ENCODE measurements at regions not wholly inside any gene's neighbourhood (a gene's known extent, or its start where the extent isn't known, plus 50 kb on each side); places are given as distances from the start of the nearest gene placed in this dataset.

DNA sequence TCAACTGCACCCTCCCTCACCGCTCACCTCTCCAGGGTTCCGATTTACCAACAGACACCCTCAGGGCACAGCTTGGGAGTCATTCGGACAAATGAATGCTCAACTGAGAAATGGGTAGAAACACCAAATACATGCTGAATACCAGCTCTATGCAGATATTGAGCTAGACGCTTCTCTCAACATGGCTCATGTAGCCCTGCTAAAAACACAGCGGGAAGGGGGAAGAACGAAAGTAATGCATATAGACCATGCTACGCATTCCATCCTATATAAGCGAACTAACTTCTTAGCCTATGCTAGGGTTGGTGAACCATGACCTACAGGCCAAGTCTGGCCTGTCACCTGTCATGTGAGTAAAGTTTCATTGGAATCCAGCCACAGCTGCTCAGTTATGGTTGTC lies 304.0 kb downstream of the UQCRFS1 start:
- no peak overlapping the region for H3K27ac ChIP-seq (ENCODE audit: low read length)
- Mint-ChIP-seq H3K4me3 (no peak overlapping the region), H3K9me3 (peaks cover 0 to 4% (median 0%) of the 10 kb centered on the region in 3 donors), H3K36me3 (no peaks in the 10 kb centered on the region), H3K4me1 (no peaks in the 10 kb centered on the region), H3K27ac (no peak overlapping the region), H3K27me3 (peaks cover 0 to 11% of the 10 kb centered on the region in 2 donors)
- ATAC-seq (replicated peaks in 1 of 4): no peak
- H3K4me1 ChIP-seq (ENCODE audit: control insufficient read depth in 1 of 2, extremely low read depth in 1 of 2, insufficient read depth in 2 of 2, low read length in 2 of 2): no peaks in the 10 kb centered on the region
- H3K27me3 ChIP-seq (replicated peaks in 1 of 2; ENCODE audit: control insufficient read depth in 2 of 2, extremely low read depth in 1 of 2, insufficient read depth in 2 of 2, low read length in 1 of 2): peaks cover 0 to 14% of the 10 kb centered on the region in 2 experiments
- no peaks in the 10 kb centered on the region for H3K36me3 ChIP-seq (ENCODE audit: control insufficient read depth in 2 of 2, extremely low read depth in 1 of 2, insufficient read depth in 1 of 2, low read length in 1 of 2)
- DNase-seq: no peak
- POLR2A ChIA-PET: no interaction called here
- no peak overlapping the region for H3K4me3 ChIP-seq (ENCODE audit: control insufficient read depth in 1 of 2, extremely low read depth in 1 of 2, low read length in 1 of 2)
- WGBS (ENCODE audit: insufficient coverage): 75% methylated on average over 1 of the region's 8 CpGs
- CTCF ChIA-PET: no interaction called here
- H3K9me3 ChIP-seq: no peaks in the 10 kb centered on the region

DNA sequence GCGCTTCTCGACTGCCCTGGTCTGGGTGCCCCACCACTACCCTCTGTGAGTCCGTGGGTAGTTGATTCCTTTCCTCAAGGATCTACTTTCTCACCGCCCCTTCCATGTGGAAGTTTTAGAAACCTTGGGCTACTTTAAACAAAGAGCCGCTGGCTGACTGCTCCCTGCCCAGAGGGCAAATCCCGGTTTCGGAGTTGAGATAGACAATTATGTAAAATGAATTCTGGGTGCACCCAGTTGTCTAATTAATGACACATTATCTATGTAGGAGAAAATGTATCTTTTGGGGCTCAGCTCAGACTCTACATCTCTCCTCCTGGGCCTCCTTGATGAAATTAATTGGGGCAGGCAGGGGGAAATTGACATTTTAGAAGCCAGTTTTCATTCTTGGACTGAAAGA lies 305.4 kb downstream of the UQCRFS1 start:
- Histone ChIP-seq H3K36me3 (ENCODE audit: control insufficient read depth in 2 of 2, extremely low read depth in 1 of 2, insufficient read depth in 1 of 2, low read length in 1 of 2) (no peaks in the 10 kb centered on the region), H3K4me3 (ENCODE audit: control insufficient read depth in 1 of 2, extremely low read depth in 1 of 2, low read length in 1 of 2) (no peak overlapping the region), H3K27me3 (replicated peaks in 1 of 2; ENCODE audit: control insufficient read depth in 2 of 2, extremely low read depth in 1 of 2, insufficient read depth in 2 of 2, low read length in 1 of 2) (peaks cover 0 to 9% of the 10 kb centered on the region in 2 experiments), H3K4me1 (ENCODE audit: control insufficient read depth in 1 of 2, extremely low read depth in 1 of 2, insufficient read depth in 2 of 2, low read length in 2 of 2) (no peaks in the 10 kb centered on the region), H3K9me3 (no peaks in the 10 kb centered on the region), H3K27ac (ENCODE audit: low read length) (no peak overlapping the region)
- Mint-ChIP-seq H3K27me3 (peaks cover 0 to 9% of the 10 kb centered on the region in 2 donors), H3K9me3 (peaks cover 0 to 4% (median 0%) of the 10 kb centered on the region in 3 donors), H3K27ac (no peak overlapping the region), H3K36me3 (no peaks in the 10 kb centered on the region), H3K4me1 (no peaks in the 10 kb centered on the region), H3K4me3 (no peak overlapping the region)
- CTCF ChIA-PET: no interaction called here
- ATAC-seq (replicated peaks in 1 of 4) (no peak), DNase-seq (no peak)
- 92% methylated on average over 2 of the region's 7 CpGs for WGBS (ENCODE audit: insufficient coverage)
- POLR2A ChIA-PET: no interaction called here

DNA sequence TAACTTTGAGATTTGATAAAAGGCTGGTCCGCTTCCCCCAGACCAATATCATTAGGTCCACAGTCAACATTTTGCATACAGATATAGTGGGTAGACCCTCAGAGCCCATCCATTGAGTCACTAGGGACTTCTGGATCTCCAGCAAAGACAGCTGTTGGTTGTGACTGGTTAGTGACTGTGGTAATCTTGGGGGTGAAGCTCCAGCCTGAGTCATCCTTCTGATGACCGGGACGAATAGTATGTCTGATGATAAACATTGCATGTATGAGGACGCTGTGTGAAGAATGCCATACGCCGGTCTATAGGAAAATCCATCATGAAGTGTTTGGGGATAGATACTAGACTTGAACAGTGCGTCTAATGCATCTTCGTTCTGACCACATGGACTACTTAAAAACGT lies 307.0 kb downstream of the UQCRFS1 start:
- POLR2A ChIA-PET: interaction anchor here in 1 of 2 donors (0.7 kb wide), 1 partner anchor 184 kb away, joined by 9 read pairs; no protein-coding TSS in a partner anchor
- Mint-ChIP-seq H3K27me3 (peaks cover 0 to 2% of the 10 kb centered on the region in 2 donors), H3K4me1 (no peaks in the 10 kb centered on the region), H3K4me3 (no peak overlapping the region), H3K9me3 (no peaks in the 10 kb centered on the region), H3K36me3 (no peaks in the 10 kb centered on the region), H3K27ac (no peak overlapping the region)
- DNase-seq: no peak
- H3K27me3 ChIP-seq (replicated peaks in 1 of 2; ENCODE audit: control insufficient read depth in 2 of 2, extremely low read depth in 1 of 2, insufficient read depth in 2 of 2, low read length in 1 of 2): peaks cover 0 to 7% of the 10 kb centered on the region in 2 experiments
- H3K9me3 ChIP-seq: no peaks in the 10 kb centered on the region
- H3K36me3 ChIP-seq (ENCODE audit: control insufficient read depth in 2 of 2, extremely low read depth in 1 of 2, insufficient read depth in 1 of 2, low read length in 1 of 2): no peaks in the 10 kb centered on the region
- no peak for ATAC-seq (replicated peaks in 1 of 4)
- H3K4me1 ChIP-seq (ENCODE audit: control insufficient read depth in 1 of 2, extremely low read depth in 1 of 2, insufficient read depth in 2 of 2, low read length in 2 of 2): no peaks in the 10 kb centered on the region
- CTCF ChIA-PET: no interaction called here
- no peak overlapping the region for H3K4me3 ChIP-seq (ENCODE audit: control insufficient read depth in 1 of 2, extremely low read depth in 1 of 2, low read length in 1 of 2)
- no peak overlapping the region for H3K27ac ChIP-seq (ENCODE audit: low read length)
- 90% methylated on average over 5 of the region's 9 CpGs for WGBS (ENCODE audit: insufficient coverage)

GRCh38 chr19:28899703-28900102 lies 313.2 kb downstream of the UQCRFS1 start:
- POLR2A ChIA-PET: no interaction called here
- 74% methylated on average over 3 of the region's 4 CpGs for WGBS (ENCODE audit: insufficient coverage)
- no peak overlapping the region for H3K27ac ChIP-seq (ENCODE audit: low read length)

DNA sequence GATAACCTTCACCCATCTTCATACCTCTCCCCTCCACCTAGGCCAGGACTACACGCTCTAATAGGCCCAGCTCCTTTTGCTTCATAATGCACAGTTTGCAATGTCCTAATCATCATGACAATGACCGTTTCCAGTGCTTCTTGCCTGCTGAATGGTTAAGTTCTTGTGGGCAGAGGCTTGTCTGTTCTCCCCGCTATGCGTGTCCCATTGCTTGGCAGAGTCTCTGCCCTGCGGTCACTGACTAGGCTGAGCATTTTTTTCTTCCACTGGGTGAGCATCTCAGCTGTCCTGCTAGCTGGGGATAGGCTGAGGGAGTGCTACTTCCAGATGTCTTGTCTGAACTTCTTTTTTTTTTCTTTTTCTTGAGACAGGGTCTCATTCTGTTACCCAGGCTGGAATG lies 314.7 kb downstream of the UQCRFS1 start:
- ChIA-PET CTCF (no interaction called here), POLR2A (no interaction called here)
- Histone ChIP-seq H3K4me3 (ENCODE audit: control insufficient read depth in 1 of 2, extremely low read depth in 1 of 2, low read length in 1 of 2) (no peak overlapping the region), H3K4me1 (ENCODE audit: control insufficient read depth in 1 of 2, extremely low read depth in 1 of 2, insufficient read depth in 2 of 2, low read length in 2 of 2) (no peaks in the 10 kb centered on the region), H3K9me3 (no peaks in the 10 kb centered on the region), H3K27ac (ENCODE audit: low read length) (no peak overlapping the region), H3K27me3 (replicated peaks in 1 of 2; ENCODE audit: control insufficient read depth in 2 of 2, extremely low read depth in 1 of 2, insufficient read depth in 2 of 2, low read length in 1 of 2) (peaks cover 0 to 3% of the 10 kb centered on the region in 2 experiments), H3K36me3 (ENCODE audit: control insufficient read depth in 2 of 2, extremely low read depth in 1 of 2, insufficient read depth in 1 of 2, low read length in 1 of 2) (no peaks in the 10 kb centered on the region)
- Mint-ChIP-seq H3K9me3 (no peaks in the 10 kb centered on the region), H3K4me3 (no peak overlapping the region), H3K4me1 (no peaks in the 10 kb centered on the region), H3K27ac (no peak overlapping the region), H3K36me3 (no peaks in the 10 kb centered on the region), H3K27me3 (no peaks in the 10 kb centered on the region)
- 42% methylated on average over 4 of the region's 5 CpGs for WGBS (ENCODE audit: insufficient coverage)
- ATAC-seq (replicated peaks in 1 of 4) (no peak), DNase-seq (no peak)

More at GRCh38 chr19:28899703-28900102, 313.2 kb downstream of the UQCRFS1 start:
- no peaks in the 10 kb centered on the region for H3K9me3 ChIP-seq
- H3K4me1 Mint-ChIP-seq: no peaks in the 10 kb centered on the region
- no peak overlapping the region for H3K4me3 Mint-ChIP-seq
- H3K4me1 ChIP-seq (ENCODE audit: control insufficient read depth in 1 of 2, extremely low read depth in 1 of 2, insufficient read depth in 2 of 2, low read length in 2 of 2): no peaks in the 10 kb centered on the region
- peaks cover 0 to 5% of the 10 kb centered on the region in 2 experiments for H3K27me3 ChIP-seq (replicated peaks in 1 of 2; ENCODE audit: control insufficient read depth in 2 of 2, extremely low read depth in 1 of 2, insufficient read depth in 2 of 2, low read length in 1 of 2)
- CTCF ChIA-PET: no interaction called here
- DNase-seq (no peak), ATAC-seq (replicated peaks in 1 of 4) (no peak)
- no peaks in the 10 kb centered on the region for H3K36me3 Mint-ChIP-seq
- no peak overlapping the region for H3K4me3 ChIP-seq (ENCODE audit: control insufficient read depth in 1 of 2, extremely low read depth in 1 of 2, low read length in 1 of 2)
- H3K27ac Mint-ChIP-seq: no peak overlapping the region
- no peaks in the 10 kb centered on the region for H3K27me3 Mint-ChIP-seq
- no peaks in the 10 kb centered on the region for H3K9me3 Mint-ChIP-seq
- H3K36me3 ChIP-seq (ENCODE audit: control insufficient read depth in 2 of 2, extremely low read depth in 1 of 2, insufficient read depth in 1 of 2, low read length in 1 of 2): no peaks in the 10 kb centered on the region

- H3K4me3 ChIP-seq (ENCODE audit: control insufficient read depth in 1 of 2, extremely low read depth in 1 of 2, low read length in 1 of 2): no peak overlapping the region
- Mint-ChIP-seq H3K4me1 (no peaks in the 10 kb centered on the region), H3K36me3 (no peaks in the 10 kb centered on the region), H3K9me3 (no peaks in the 10 kb centered on the region), H3K4me3 (no peak overlapping the region), H3K27me3 (peaks cover 0 to 3% of the 10 kb centered on the region in 2 donors), H3K27ac (no peak overlapping the region)
- peaks cover 0 to 23% of the 10 kb centered on the region in 2 experiments for H3K27me3 ChIP-seq (replicated peaks in 1 of 2; ENCODE audit: control insufficient read depth in 2 of 2, extremely low read depth in 1 of 2, insufficient read depth in 2 of 2, low read length in 1 of 2)
- ChIA-PET POLR2A (no interaction called here), CTCF (no interaction called here)
- 71% methylated on average over 10 of the region's 14 CpGs for WGBS (ENCODE audit: insufficient coverage)
- ATAC-seq (replicated peaks in 1 of 4): no peak
- no peaks in the 10 kb centered on the region for H3K9me3 ChIP-seq
- no peak overlapping the region for H3K27ac ChIP-seq (ENCODE audit: low read length)
- H3K36me3 ChIP-seq (ENCODE audit: control insufficient read depth in 2 of 2, extremely low read depth in 1 of 2, insufficient read depth in 1 of 2, low read length in 1 of 2): no peaks in the 10 kb centered on the region
- H3K4me1 ChIP-seq (ENCODE audit: control insufficient read depth in 1 of 2, extremely low read depth in 1 of 2, insufficient read depth in 2 of 2, low read length in 2 of 2): no peaks in the 10 kb centered on the region
- no peak for DNase-seq
Observed at GRCh38 chr19:28889941-28890670, 322.8 kb downstream of the UQCRFS1 start.
